GM12878 (cell line): ENCODE measurements at regions not wholly inside any gene's neighbourhood (a gene's known extent, or its start where the extent isn't known, plus 50 kb on each side); places are given as distances from the start of the nearest gene placed in this dataset.

Experiments used
- ATAC-seq: fragments of 200-7000 bp; cut with Tn5 transposase; 3 replicates; pipeline ENCODE4 v1.9.1; 2020; ENCODE audit warnings: mild to moderate bottlenecking, moderate library complexity
- BruUV-seq: library from RNA; stranded (reverse); fragments of 400-500 nt; replicated peaks from 2 replicates; lab custom pipeline; 2021; lab: Mats Ljungman, UMichigan
- CTCF ChIA-PET: fragments of 300-600 bp; sonication (Branson Sonifier 250); formaldehyde crosslinking; extraction: SDS; loops from one replicate; lab custom pipeline; 2021; ENCODE audit warnings: inconsistent platforms; lab: Yijun Ruan, JAX
- POLR2A ChIA-PET: fragments of 350-600 bp; formaldehyde crosslinking; extraction: SDS; loops from one replicate; lab custom pipeline; 2021; ENCODE audit warnings: inconsistent platforms; lab: Charles Lee
- RAD21 ChIA-PET: fragments of 300-600 bp; sonication (Branson Sonifier 250); formaldehyde crosslinking; loops from one replicate; lab custom pipeline; 2023; ENCODE audit warnings: antibody characterized with exemption; ENCODE audit not compliant: unreplicated experiment; lab: Charles Lee
- SMC1A ChIA-PET: fragments of 300-600 bp; sonication (Branson Sonifier 250); formaldehyde crosslinking; loops from one replicate; lab custom pipeline; 2023; ENCODE audit not compliant: unreplicated experiment, uncharacterized antibody; lab: Charles Lee
- DNase-seq: peaks from one replicate; pipeline ENCODE4 v3.0.0-alpha.2; 2011; ENCODE audit warnings: low read depth, low spot score
- FAIRE-seq: peaks from 3 replicates; lab custom pipeline; 2011; peaks lifted over from hg19 to GRCh38; lab: Jason Lieb, UNC
- H2AFZ ChIP-seq: 2 replicates; pipeline ENCODE4 v1.6.0; 2011; ENCODE audit warnings: low read depth, low read length, control low read depth; ENCODE audit not compliant: control insufficient read depth
- H3K27ac ChIP-seq: 2 replicates; pipeline ENCODE4 v1.5.1; 2011; ENCODE audit warnings: control low read depth; ENCODE audit not compliant: control insufficient read depth, insufficient read depth
- H3K27me3 ChIP-seq, 2 experiments: replicated peaks in 1 of 2; 2 replicates each; pipeline versions ENCODE4 v1.6.0 to v1.6.1; 2011; ENCODE audit warnings: low read length in 1 of 2; ENCODE audit not compliant: control insufficient read depth in 2 of 2, insufficient read depth in 2 of 2
- H3K36me3 ChIP-seq, 2 experiments: 2 replicates each; pipeline ENCODE4 v1.5.1; 2011; ENCODE audit warnings: low read length in 1 of 2; ENCODE audit not compliant: control insufficient read depth in 2 of 2, insufficient read depth in 2 of 2
- H3K4me1 ChIP-seq: 2 replicates; pipeline ENCODE4 v1.6.1; 2011; ENCODE audit warnings: mild to moderate bottlenecking, low read length, moderate library complexity, mixed read lengths; ENCODE audit not compliant: control insufficient read depth, insufficient read depth
- H3K4me2 ChIP-seq: 2 replicates; pipeline ENCODE4 v1.6.0; 2011; ENCODE audit warnings: control low read depth; ENCODE audit not compliant: control insufficient read depth, insufficient read depth
- H3K4me3 ChIP-seq: fragments of 200-600 bp; sonication (generic); 2 replicates; pipeline ENCODE4 v1.5.1; 2016
- H3K79me2 ChIP-seq: 2 replicates; pipeline ENCODE4 v1.6.0; 2011; ENCODE audit warnings: low read length; ENCODE audit not compliant: control insufficient read depth, insufficient read depth
- H3K9ac ChIP-seq: 2 replicates; pipeline ENCODE4 v1.8.0; 2011; ENCODE audit warnings: low read length, control low read depth, mixed read lengths; ENCODE audit not compliant: control insufficient read depth, insufficient read depth
- H3K9me3 ChIP-seq: replicated peaks from 3 replicates; pipeline ENCODE4 v1.5.1; 2011; ENCODE audit warnings: mild to moderate bottlenecking, low read length; ENCODE audit not compliant: control insufficient read depth, insufficient read depth
- H4K20me1 ChIP-seq: 2 replicates; pipeline ENCODE4 v1.6.0; 2011; ENCODE audit not compliant: control insufficient read depth, insufficient read depth
- ATF3 ChIP-seq: IDR thresholded peaks from 2 replicates; pipeline ENCODE4 v1.6.1; 2011; ENCODE audit warnings: low read depth, mild to moderate bottlenecking, low read length, moderate library complexity, borderline replicate concordance; ENCODE audit errors: extremely low read depth
- CBX3 ChIP-seq: fragments of 200-600 bp; sonication (generic); IDR thresholded peaks from 2 replicates; pipeline ENCODE4 v1.6.1; 2016; ENCODE audit warnings: low read depth, borderline replicate concordance
- CBX5 ChIP-seq: sonication (generic); IDR thresholded peaks from 2 replicates; pipeline ENCODE4 v1.6.1; 2016; ENCODE audit warnings: low read depth, moderate library complexity, mild to moderate bottlenecking, inconsistent platforms
- CEBPZ ChIP-seq: fragments of 150-350 bp; IDR thresholded peaks from 2 replicates; pipeline ENCODE4 v1.6.1; 2016; ENCODE audit warnings: low read depth, low read length
- EP300 ChIP-seq, 2 experiments: fragments of 150-350 bp in 1 of 2; IDR thresholded peaks; 2 replicates each; pipeline ENCODE4 v1.6.1; 2011 to 2012; ENCODE audit warnings: low read depth in 2 of 2, low read length in 2 of 2, borderline replicate concordance in 1 of 2, improper control_type of control experiment in 1 of 2, inconsistent platforms in 1 of 2; ENCODE audit not compliant: control insufficient read depth in 1 of 2
- NBN ChIP-seq: fragments of 450-650 bp; IDR thresholded peaks from 2 replicates; pipeline ENCODE4 v1.6.1; 2016
- NFYB ChIP-seq: IDR thresholded peaks from 2 replicates; pipeline ENCODE4 v1.6.1; 2011; ENCODE audit warnings: low read depth, mild to moderate bottlenecking, low read length, improper control_type of control experiment, moderate library complexity; ENCODE audit not compliant: insufficient read depth
- NR2C1 ChIP-seq: fragments of 450-650 bp; IDR thresholded peaks from 2 replicates; pipeline ENCODE4 v1.6.1; 2017; ENCODE audit warnings: antibody characterized with exemption, mild to moderate bottlenecking, moderate library complexity
- PML ChIP-seq: IDR thresholded peaks from 2 replicates; pipeline ENCODE4 v1.6.1; 2012; ENCODE audit warnings: low read length, inconsistent platforms
- PRDM15 ChIP-seq: fragments of 450-650 bp; formaldehyde crosslinking; IDR thresholded peaks from 2 replicates; pipeline ENCODE4 v1.4.0; 2020; ENCODE audit warnings: mild to moderate bottlenecking, moderate library complexity
- RBBP5 ChIP-seq: fragments of 200-600 bp; sonication (generic); conservative IDR thresholded peaks from 2 replicates; pipeline ENCODE4 v1.6.1; 2016
- RUNX3 ChIP-seq: IDR thresholded peaks from 2 replicates; pipeline ENCODE4 v1.6.1; 2012; ENCODE audit warnings: low read length, inconsistent platforms
- SMAD5 ChIP-seq: IDR thresholded peaks from 2 replicates; pipeline ENCODE4 v1.6.1; 2016; ENCODE audit warnings: antibody characterized with exemption, low read depth
- SPI1 ChIP-seq: IDR thresholded peaks from 2 replicates; pipeline ENCODE4 v1.6.1; 2011; ENCODE audit warnings: low read depth, mild to moderate bottlenecking, low read length, moderate library complexity, borderline replicate concordance; ENCODE audit not compliant: insufficient read depth
- TCF12 ChIP-seq: IDR thresholded peaks from 2 replicates; pipeline ENCODE4 v1.6.1; 2011; ENCODE audit warnings: low read depth, mild to moderate bottlenecking, low read length
- ZNF274 ChIP-seq: IDR thresholded peaks from one replicate; pipeline ENCODE4 v1.8.0; 2011; ENCODE audit not compliant: insufficient read length, insufficient read depth
- WGBS: methylation state at CpG from one replicate; pipeline ENCODE4 v1.1.6; 2016; ENCODE audit warnings: low lambda C conversion rate; ENCODE audit not compliant: insufficient replicate concordance, insufficient coverage; ENCODE audit errors: missing lambda C conversion rate; 5-methylcytosine and 5-hydroxymethylcytosine counted together
- in situ Hi-C: fragments of 300-500 bp; cut with MboI; formaldehyde crosslinking; loops from 9 replicates; pipeline ENCODE4 v1.14.3; 2018; ENCODE audit warnings: mixed read lengths
- intact Hi-C: fragments of 100-400 bp; cut with micrococcal nuclease; formaldehyde crosslinking; loops from one replicate; pipeline ENCODE4 v1.14.2; 2022; ENCODE audit not compliant: unreplicated experiment
- TF ChIP-seq, protein P1 (sequence below): IDR thresholded peaks from 2 replicates; pipeline ENCODE4 v1.6.1; 2011; ENCODE audit warnings: borderline replicate concordance, low read depth, mild to moderate bottlenecking, moderate library complexity, mixed read lengths, low read length; ENCODE audit not compliant: insufficient read depth; ENCODE audit errors: extremely low read length

DNA sequence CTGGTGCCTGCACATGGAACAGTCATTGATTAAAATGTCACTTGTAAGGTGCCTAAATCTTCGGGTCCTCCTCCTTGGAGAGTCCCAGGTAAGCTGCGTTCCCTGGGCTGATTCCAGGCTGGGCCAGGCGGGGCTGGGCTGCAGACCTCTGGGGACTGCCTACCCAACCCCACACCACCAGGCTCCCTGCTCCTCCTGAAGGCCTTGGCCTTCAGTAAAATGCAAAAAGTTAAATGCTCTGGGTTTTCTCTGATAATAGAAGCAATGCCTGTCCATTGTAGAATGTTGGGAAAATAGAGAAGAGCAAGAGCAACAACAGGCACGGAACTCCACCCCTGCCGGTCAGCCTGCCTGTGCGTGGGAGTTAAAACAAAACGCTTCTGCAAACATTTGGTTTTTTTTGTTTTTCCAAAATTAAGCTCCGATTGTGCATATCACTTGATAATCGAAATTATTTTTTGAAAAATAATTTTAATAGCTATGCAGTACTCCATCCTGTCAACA is 363.9 kb downstream of the SEC14L1 start:
- Histone ChIP-seq H4K20me1 (no peaks in the 10 kb centered on the region), H3K9me3 (no peaks in the 10 kb centered on the region), H3K4me3 (no peak overlapping the region), H3K4me2 (no peak overlapping the region), H3K36me3 (peaks cover 2 to 3% of the 10 kb centered on the region in 2 experiments; a peak in 3 of 4 replicates), H3K79me2 (no peaks in the 10 kb centered on the region), H3K27me3 (no peaks in the 10 kb centered on the region), H3K9ac (no peak overlapping the region), H3K27ac (no peak overlapping the region), H3K4me1 (no peaks in the 10 kb centered on the region), H2AFZ (no peak overlapping the region)
- CTCF ChIA-PET, result interaction anchor here (0.9 kb wide), 2 partner anchors 38 to 75 kb away, joined by 3 read pairs; no protein-coding TSS in a partner anchor
- in situ Hi-C loops, result no loop called here
- RAD21 ChIA-PET, result no interaction called here
- POLR2A ChIA-PET, result no interaction called here
- FAIRE-seq (no peak), DNase-seq (no peak), ATAC-seq (no peak)
- intact Hi-C loops, result no loop called here
- no TSS peak for BruUV-seq
- 77% methylated on average over 9 of the region's 9 CpGs for WGBS
- SMC1A ChIA-PET, result no interaction called here
- TF ChIP-seq SPI1 (no peak), RBBP5 (no peak), SMAD5 (no peak), NBN (no peak), PRDM15 (CRISPR knock-in tag) (no peak), ATF3 (no peak), ZNF274 (no peak), EP300 (IDR thresholded peaks at IDR 0.05; ENCODE audit: borderline replicate concordance in 1 of 2, control insufficient read depth in 1 of 2, low read depth in 2 of 2, low read length in 2 of 2) (no peak), PML (no peak), NFYB (no peak), NR2C1 (no peak), RUNX3 (no peak), CEBPZ (no peak), CBX3 (no peak), CBX5 (no peak), TCF12 (no peak)
- TF ChIP-seq, protein P1, sequence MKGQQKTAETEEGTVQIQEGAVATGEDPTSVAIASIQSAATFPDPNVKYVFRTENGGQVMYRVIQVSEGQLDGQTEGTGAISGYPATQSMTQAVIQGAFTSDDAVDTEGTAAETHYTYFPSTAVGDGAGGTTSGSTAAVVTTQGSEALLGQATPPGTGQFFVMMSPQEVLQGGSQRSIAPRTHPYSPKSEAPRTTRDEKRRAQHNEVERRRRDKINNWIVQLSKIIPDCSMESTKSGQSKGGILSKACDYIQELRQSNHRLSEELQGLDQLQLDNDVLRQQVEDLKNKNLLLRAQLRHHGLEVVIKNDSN, result no peak
